ENCODE measurements at regions not wholly inside any gene's neighbourhood (a gene's known extent, or its start where the extent isn't known, plus 50 kb on each side); places are given as distances from the start of the nearest gene placed in this dataset.

DNA sequence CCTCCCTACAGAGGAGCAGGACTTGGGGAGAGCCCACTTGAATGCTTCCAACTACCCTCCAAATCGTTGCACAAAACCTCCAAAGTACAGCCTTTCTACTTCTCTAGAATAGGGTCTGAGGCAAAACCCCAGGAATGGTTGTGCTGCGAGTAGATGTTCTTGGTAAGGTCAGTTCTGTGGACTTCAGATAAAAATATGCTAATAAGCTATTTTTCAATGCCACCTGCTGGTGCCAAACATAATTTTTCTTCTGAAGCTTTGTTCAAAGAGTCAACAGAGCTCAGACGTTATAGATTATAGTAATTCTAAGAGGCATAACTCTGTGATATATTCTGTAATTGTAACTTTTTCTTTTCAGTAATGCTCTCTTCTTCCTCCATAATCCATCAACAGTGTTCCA, 425.7 kb downstream of the GPAT3 start:
- no peak for TF ChIP-seq CTCF (IDR thresholded peaks at IDR 0.05)
- no peak for TF ChIP-seq POLR2A (IDR thresholded peaks at IDR 0.05)

All from tibial nerve (tissue), 3 donors.